HG03135 (cell line): ENCODE measurements at regions not wholly inside any gene's neighbourhood (a gene's known extent, or its start where the extent isn't known, plus 50 kb on each side); places are given as distances from the start of the nearest gene placed in this dataset.

Experiments
- ATAC-seq: cut with Tn5 transposase; IDR thresholded peaks from one replicate; pipeline ENCODE4 v1.9.1; 2021; ENCODE audit warnings: mild to moderate bottlenecking, moderate library complexity; ENCODE audit not compliant: unreplicated experiment

DNA sequence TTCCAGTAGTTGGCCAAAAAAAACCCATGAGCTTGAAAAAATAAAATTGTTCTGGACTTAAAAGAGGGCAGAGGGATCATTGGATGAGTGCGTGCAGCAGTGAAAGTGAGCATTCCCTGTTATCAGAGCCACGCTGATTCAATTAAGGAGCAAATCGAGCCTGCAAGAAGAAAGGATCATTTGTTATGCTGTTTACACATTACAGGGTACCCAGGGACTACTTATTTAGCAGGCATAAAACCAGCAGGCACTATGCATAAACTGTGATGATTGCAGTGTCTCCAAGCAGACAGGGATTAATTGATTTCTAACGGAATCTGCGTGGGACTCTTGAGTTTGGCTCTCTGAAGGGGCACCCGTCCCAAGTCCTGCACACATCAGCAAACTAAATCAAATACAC is 83.5 kb downstream of the SHOX start:
- no peak for ATAC-seq
